ENCODE measurements at regions not wholly inside any gene's neighbourhood (a gene's known extent, or its start where the extent isn't known, plus 50 kb on each side); places are given as distances from the start of the nearest gene placed in this dataset.

DNA sequence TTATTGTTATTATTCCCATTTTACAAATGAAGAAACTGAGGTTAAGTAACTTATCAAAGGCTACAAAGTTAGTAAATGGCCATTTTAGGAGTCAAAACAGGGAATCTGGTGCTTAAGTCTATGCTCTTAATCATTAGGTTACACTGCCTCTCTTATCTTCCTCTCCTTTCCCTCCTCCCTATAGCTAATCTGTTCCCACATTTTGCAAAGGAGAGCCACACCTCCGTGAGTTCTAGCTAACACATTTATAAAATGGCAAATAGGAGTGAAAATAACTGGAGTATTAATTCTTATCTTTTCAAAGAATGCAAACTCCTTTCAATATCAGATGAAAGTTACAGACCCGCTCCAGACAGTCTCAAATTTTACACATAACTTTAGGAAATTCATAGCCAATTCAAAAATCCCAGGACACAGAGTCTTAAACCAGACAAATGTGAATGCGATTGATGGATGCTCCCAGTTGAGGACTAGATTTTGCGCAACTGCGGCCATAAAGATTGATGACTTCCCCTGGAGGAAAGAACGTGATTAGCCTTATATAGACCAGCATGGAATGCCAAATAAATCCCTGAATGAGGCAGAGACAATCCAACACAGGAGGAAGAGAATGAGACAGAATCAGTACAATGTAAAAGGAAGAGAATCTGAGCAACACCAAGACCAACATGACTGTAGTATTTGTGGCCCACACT lies 225.0 kb upstream of the ARID2 start:
- Histone ChIP-seq H3K4me3 (replicated peaks in 1 of 3; ENCODE audit: insufficient read depth in 1 of 3, low read depth in 2 of 3, low read length in 3 of 3) (no peak overlapping the region), H3K27ac (ENCODE audit: extremely low read length, insufficient read depth, low read length) (no peak overlapping the region), H3K79me2 (ENCODE audit: insufficient read depth, low read length) (no peaks in the 10 kb centered on the region), H2AFZ (ENCODE audit: low read length) (no peak overlapping the region), H3K36me3 (replicated peaks in 1 of 2; ENCODE audit: control insufficient read depth in 1 of 2, insufficient read depth in 2 of 2, low read length in 2 of 2) (no peaks in the 10 kb centered on the region), H3K9ac (ENCODE audit: insufficient read depth, low read depth, low read length) (no peak overlapping the region), H4K20me1 (ENCODE audit: insufficient read depth, low read length) (no peaks in the 10 kb centered on the region), H3K27me3 (ENCODE audit: control insufficient read depth in 1 of 2, insufficient read depth in 2 of 2, low read length in 2 of 2) (no peaks in the 10 kb centered on the region), H3K4me1 (ENCODE audit: insufficient read depth, low read length) (no peaks in the 10 kb centered on the region), H3K9me3 (ENCODE audit: low read length) (no peaks in the 10 kb centered on the region), H3K4me2 (ENCODE audit: low read depth, low read length) (no peak overlapping the region)
- TF ChIP-seq, protein P1, sequence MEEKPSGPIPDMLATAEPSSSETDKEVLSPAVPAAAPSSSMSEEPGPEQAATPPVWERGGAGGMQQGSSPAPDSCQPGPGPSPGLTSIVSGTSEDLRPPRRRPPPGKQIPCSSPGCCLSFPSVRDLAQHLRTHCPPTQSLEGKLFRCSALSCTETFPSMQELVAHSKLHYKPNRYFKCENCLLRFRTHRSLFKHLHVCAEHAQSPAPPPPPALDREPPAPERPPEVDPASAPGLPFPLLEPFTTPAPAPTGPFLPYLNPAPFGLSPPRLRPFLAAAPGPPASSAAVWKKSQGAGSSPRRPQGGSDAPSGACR (CRISPR knock-in tag; IDR thresholded peaks at IDR 0.05), result no peak
- TF ChIP-seq NFATC3 (CRISPR knock-in tag; IDR thresholded peaks at IDR 0.05) (no peak), POLR2G (IDR thresholded peaks at IDR 0.05; ENCODE audit: low read depth, low read length) (no peak), DNMT3B (CRISPR knock-in tag; conservative IDR thresholded peaks at IDR 0.05) (no peak), ZNF235 (CRISPR knock-in tag; IDR thresholded peaks at IDR 0.05; ENCODE audit: borderline replicate concordance) (no peak), TGIF2 (CRISPR knock-in tag; IDR thresholded peaks at IDR 0.05) (no peak), ZNF776 (CRISPR knock-in tag; IDR thresholded peaks at IDR 0.05) (no peak), ETV6 (CRISPR knock-in tag; conservative IDR thresholded peaks at IDR 0.05) (no peak)
- TF ChIP-seq, protein P2, sequence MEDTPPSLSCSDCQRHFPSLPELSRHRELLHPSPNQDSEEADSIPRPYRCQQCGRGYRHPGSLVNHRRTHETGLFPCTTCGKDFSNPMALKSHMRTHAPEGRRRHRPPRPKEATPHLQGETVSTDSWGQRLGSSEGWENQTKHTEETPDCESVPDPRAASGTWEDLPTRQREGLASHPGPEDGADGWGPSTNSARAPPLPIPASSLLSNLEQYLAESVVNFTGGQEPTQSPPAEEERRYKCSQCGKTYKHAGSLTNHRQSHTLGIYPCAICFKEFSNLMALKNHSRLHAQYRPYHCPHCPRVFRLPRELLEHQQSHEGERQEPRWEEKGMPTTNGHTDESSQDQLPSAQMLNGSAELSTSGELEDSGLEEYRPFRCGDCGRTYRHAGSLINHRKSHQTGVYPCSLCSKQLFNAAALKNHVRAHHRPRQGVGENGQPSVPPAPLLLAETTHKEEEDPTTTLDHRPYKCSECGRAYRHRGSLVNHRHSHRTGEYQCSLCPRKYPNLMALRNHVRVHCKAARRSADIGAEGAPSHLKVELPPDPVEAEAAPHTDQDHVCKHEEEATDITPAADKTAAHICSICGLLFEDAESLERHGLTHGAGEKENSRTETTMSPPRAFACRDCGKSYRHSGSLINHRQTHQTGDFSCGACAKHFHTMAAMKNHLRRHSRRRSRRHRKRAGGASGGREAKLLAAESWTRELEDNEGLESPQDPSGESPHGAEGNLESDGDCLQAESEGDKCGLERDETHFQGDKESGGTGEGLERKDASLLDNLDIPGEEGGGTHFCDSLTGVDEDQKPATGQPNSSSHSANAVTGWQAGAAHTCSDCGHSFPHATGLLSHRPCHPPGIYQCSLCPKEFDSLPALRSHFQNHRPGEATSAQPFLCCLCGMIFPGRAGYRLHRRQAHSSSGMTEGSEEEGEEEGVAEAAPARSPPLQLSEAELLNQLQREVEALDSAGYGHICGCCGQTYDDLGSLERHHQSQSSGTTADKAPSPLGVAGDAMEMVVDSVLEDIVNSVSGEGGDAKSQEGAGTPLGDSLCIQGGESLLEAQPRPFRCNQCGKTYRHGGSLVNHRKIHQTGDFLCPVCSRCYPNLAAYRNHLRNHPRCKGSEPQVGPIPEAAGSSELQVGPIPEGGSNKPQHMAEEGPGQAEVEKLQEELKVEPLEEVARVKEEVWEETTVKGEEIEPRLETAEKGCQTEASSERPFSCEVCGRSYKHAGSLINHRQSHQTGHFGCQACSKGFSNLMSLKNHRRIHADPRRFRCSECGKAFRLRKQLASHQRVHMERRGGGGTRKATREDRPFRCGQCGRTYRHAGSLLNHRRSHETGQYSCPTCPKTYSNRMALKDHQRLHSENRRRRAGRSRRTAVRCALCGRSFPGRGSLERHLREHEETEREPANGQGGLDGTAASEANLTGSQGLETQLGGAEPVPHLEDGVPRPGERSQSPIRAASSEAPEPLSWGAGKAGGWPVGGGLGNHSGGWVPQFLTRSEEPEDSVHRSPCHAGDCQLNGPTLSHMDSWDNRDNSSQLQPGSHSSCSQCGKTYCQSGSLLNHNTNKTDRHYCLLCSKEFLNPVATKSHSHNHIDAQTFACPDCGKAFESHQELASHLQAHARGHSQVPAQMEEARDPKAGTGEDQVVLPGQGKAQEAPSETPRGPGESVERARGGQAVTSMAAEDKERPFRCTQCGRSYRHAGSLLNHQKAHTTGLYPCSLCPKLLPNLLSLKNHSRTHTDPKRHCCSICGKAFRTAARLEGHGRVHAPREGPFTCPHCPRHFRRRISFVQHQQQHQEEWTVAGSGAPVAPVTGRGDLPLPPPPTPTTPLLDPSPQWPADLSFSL (CRISPR knock-in tag; IDR thresholded peaks at IDR 0.05), result no peak
- TF ChIP-seq, protein P3, sequence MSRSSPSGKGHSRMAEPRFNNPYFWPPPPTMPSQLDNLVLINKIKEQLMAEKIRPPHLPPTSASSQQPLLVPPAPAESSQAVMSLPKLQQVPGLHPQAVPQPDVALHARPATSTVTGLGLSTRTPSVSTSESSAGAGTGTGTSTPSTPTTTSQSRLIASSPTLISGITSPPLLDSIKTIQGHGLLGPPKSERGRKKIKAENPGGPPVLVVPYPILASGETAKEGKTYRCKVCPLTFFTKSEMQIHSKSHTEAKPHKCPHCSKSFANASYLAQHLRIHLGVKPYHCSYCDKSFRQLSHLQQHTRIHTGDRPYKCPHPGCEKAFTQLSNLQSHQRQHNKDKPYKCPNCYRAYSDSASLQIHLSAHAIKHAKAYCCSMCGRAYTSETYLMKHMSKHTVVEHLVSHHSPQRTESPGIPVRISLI (CRISPR knock-in tag; IDR thresholded peaks at IDR 0.05; ENCODE audit: borderline replicate concordance), result no peak
- ATAC-seq (no peak), DNase-seq (ENCODE audit: low spot score) (no peak), FAIRE-seq (no peak)
- intact Hi-C loops (cut with micrococcal nuclease; ENCODE audit: unreplicated experiment) (no loop called here), in situ Hi-C loops (cut with HindIII; ENCODE audit: extremely low pct_ligation_motif_present, low pct_unique_long_range_greater_than_20kb) (no loop called here)
- WGBS (ENCODE audit: low lambda C conversion rate), result 54% methylated on average over 6 of the region's 6 CpGs
- ChIA-PET POLR2A (no interaction called here), CTCF (ENCODE audit: low intra/inter-chr PET ratio, low total read pairs) (no interaction called here)
- no TSS peak for BruUV-seq (replicated peaks)
